WI38 (cell line): ENCODE measurements at regions not wholly inside any gene's neighbourhood (a gene's known extent, or its start where the extent isn't known, plus 50 kb on each side); places are given as distances from the start of the nearest gene placed in this dataset.
"Not testable (repeated sequence)": the region's sequence is repeated elsewhere in the genome, so short reads cannot be mapped to it uniquely, and the experiment has no call there.

ENCODE experiments used
- H3K4me3 ChIP-seq: 2 replicates; pipeline ENCODE4 v1.5.1; 2011; ENCODE audit warnings: low read depth, mild to moderate bottlenecking, control low read depth, low read length
- TF ChIP-seq, protein P1 (sequence below): IDR thresholded peaks from 2 replicates; pipeline ENCODE4 v1.5.1; 2012; ENCODE audit warnings: low read depth, mild to moderate bottlenecking, control low read depth, low read length

DNA sequence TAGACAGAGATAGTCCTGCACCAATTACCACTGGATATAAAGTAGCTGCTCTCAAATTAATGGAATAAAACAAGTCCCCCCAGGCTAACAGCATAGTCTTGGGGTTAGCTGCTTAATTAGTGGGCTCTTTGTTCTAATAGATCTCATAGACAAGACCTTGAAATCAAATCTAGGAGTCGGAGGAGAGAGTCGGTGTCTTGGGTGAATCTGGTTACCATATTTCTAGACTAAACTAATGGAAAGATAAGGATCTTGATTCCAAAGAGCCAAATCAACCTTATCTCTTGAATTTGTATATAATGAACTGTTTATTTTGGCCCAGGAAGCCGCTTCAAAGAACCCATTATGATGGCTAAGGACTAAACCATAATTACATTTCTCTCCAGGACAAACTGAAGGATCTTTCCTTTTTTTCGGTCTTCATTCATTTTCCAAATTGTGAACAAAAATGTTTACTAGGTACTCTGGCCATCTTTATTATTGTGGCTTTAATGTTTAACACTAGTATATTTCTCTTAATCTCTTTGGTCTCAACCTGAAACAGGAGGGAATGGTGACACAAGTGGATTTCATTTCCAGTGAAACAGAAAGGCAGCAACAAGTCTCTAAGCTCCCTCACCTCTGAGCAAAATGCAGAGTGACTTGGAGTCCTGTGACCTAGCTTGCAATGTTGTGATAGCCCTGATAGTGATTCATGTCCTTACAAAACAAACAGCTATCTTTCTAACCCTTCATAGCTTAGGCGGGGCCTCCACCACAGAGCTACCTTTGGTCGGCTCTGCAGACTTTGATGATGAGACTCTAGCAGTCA lies 137.9 kb upstream of the PARD3B start:
- TF ChIP-seq, protein P1, sequence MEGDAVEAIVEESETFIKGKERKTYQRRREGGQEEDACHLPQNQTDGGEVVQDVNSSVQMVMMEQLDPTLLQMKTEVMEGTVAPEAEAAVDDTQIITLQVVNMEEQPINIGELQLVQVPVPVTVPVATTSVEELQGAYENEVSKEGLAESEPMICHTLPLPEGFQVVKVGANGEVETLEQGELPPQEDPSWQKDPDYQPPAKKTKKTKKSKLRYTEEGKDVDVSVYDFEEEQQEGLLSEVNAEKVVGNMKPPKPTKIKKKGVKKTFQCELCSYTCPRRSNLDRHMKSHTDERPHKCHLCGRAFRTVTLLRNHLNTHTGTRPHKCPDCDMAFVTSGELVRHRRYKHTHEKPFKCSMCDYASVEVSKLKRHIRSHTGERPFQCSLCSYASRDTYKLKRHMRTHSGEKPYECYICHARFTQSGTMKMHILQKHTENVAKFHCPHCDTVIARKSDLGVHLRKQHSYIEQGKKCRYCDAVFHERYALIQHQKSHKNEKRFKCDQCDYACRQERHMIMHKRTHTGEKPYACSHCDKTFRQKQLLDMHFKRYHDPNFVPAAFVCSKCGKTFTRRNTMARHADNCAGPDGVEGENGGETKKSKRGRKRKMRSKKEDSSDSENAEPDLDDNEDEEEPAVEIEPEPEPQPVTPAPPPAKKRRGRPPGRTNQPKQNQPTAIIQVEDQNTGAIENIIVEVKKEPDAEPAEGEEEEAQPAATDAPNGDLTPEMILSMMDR, result no peak
- no peak overlapping the region for H3K4me3 ChIP-seq

- H3K4me3 ChIP-seq, result not testable (repeated sequence)
These were observed 132.5 kb upstream of the PARD3B start for GRCh38 chr2:204412782-204413181.

DNA sequence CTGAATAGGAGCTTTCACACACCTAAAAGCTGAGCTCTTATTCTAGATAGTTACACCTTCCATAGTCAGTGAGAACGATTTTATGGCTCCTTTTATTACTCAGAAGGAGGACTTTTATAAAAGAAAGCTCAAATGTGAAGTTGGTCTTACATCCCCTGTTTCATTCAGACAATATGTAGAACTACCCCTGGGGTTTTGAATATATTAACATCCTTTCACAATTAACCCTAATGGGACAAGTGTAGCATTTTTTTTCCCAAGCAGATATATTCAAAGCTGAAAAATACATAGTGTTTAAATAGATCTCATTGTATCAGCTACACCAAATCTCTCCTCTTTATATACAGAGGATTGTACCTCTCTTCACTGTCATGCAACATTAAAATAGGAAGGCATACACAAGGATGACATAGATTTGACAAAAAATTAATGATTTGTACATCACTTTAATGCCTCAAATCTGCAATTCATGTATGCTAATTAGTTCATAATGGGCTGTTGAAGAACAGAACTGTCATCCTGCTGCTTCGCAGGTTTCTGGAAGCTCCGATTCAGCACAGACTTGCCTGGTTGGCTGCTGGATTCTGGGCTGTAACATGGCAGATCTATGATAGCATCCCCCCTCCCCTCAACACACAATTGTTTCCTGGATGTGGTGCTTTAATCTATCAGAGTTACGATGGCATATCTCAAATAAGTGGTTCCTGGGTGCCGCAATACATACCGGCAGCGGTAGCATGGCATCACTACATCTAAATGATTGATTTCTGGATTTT lies 129.7 kb upstream of the PARD3B start:
- no peak overlapping the region for H3K4me3 ChIP-seq
- TF ChIP-seq, protein P1, result no peak

DNA sequence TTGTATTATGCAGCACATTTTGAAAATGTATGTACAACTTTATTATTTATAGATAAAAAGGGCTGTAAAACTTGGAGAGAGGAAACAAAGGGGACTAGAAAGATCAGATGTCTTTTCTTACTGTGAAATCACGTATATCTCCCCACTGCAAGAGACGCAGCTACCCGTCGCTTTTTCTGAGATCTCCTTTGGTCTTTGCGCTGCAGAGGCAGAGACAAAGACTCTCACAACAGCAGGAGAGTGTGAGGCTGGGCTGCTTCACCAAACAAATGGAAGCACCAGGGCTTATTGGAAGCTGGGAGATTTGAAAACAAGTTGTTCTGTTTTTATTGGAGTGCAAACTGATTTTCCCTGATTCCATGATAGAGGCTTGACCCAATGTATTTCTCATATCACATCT lies 129.0 kb upstream of the PARD3B start:
- TF ChIP-seq, protein P1, result no peak
- no peak overlapping the region for H3K4me3 ChIP-seq

DNA sequence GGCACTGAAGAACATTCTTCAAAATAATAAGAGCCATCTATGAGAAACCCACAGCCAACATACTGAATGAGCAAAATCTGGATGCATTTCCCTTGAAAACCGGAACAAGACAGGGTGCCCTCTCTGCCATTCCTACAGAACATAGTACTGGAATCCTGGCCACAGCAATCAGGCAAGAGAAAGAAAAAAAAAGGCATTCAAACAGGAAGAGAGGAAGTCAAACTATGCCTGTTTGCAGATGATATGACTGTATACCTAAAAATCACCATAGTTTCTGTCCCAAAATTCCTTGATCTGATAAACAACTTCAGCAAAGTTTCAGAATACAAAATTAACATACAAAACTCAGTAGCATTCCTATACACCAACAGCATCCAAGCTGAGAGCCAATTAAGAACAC lies 119.5 kb upstream of the PARD3B start:
- no peak overlapping the region for H3K4me3 ChIP-seq
- TF ChIP-seq, protein P1, result no peak

- H3K4me3 ChIP-seq, result no peak overlapping the region
- TF ChIP-seq, protein P1, result no peak
These were observed 116.6 kb upstream of the PARD3B start for GRCh38 chr2:204428675-204429074.

DNA sequence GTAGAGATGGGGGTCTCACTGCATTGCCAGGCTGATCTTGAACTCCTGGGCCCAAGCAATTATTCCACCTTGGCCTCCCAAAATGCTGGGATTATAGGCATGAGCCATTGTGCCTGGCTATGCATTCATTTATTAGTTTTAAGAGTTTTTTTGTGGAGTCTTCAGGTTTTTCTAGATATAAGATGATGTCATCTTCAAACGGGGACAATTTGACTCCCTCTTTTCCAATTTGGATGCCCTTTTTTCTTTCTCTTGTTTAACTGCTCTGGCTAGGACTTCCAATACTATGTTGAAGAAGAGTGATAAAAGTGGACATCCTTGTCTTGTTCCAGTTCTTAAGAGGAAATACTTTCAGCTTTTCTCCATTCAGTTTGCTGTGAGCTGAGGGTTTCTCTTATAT lies 113.7 kb upstream of the PARD3B start:
- TF ChIP-seq, protein P1, result no peak
- no peak overlapping the region for H3K4me3 ChIP-seq
